ENCODE measurements at regions not wholly inside any gene's neighbourhood (a gene's known extent, or its start where the extent isn't known, plus 50 kb on each side); places are given as distances from the start of the nearest gene placed in this dataset.
"Not testable (repeated sequence)": the region's sequence is repeated elsewhere in the genome, so short reads cannot be mapped to it uniquely, and the experiment has no call there.

GRCh38 chr2:12548906-12549305 is 167.8 kb upstream of the TRIB2 start:
- Histone ChIP-seq H3K9me3 (ENCODE audit: control insufficient read depth in 2 of 2, low read length in 2 of 2) (no peaks in the 10 kb centered on the region), H3K27ac (ENCODE audit: low read length) (no peak overlapping the region), H3K27me3 (ENCODE audit: control insufficient read depth in 1 of 2, insufficient read depth in 2 of 2, low read length in 2 of 2) (no peaks in the 10 kb centered on the region)

DNA sequence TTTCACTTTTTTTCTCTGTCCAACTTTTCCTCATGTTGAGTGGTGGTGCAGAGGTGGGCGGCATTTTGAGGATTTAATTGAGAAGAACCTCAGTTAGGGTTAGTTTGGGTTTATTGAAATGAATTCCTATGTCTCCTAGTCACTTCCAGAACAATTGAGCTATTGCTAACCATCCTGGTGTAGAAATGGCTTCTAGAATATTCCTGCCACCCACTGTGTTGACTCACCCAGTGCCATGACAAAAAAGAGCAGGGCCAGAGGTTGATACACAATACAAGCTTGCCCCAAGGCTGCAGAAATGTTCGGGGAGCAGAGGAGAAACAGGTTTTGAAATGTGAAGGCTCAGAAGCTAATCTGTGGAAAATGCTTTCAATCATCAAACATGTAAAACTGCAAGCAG is 167.1 kb upstream of the TRIB2 start:
- no peak overlapping the region for H3K4me3 ChIP-seq (ENCODE audit: low read length in 2 of 2)
- no peaks in the 10 kb centered on the region for H3K4me1 ChIP-seq (ENCODE audit: control insufficient read depth, insufficient read depth, low read length)
- H3K9ac ChIP-seq (ENCODE audit: low read length in 2 of 2) = no peak overlapping the region
- no peaks in the 10 kb centered on the region for H3K36me3 ChIP-seq (ENCODE audit: control insufficient read depth in 2 of 2, insufficient read depth in 2 of 2, low read length in 2 of 2)
- H3K27me3 ChIP-seq (ENCODE audit: control insufficient read depth in 1 of 2, insufficient read depth in 2 of 2, low read length in 2 of 2) = no peaks in the 10 kb centered on the region
- no peaks in the 10 kb centered on the region for H3K9me3 ChIP-seq (ENCODE audit: control insufficient read depth in 2 of 2, low read length in 2 of 2)
- H3K27ac ChIP-seq (ENCODE audit: low read length) = no peak overlapping the region

More at GRCh38 chr2:12548906-12549305, 167.8 kb upstream of the TRIB2 start:
- H3K4me1 ChIP-seq (ENCODE audit: control insufficient read depth, insufficient read depth, low read length) = no peaks in the 10 kb centered on the region
- H3K9ac ChIP-seq (ENCODE audit: low read length in 2 of 2) = no peak overlapping the region
- no peaks in the 10 kb centered on the region for H3K36me3 ChIP-seq (ENCODE audit: control insufficient read depth in 2 of 2, insufficient read depth in 2 of 2, low read length in 2 of 2)
- H3K4me3 ChIP-seq (ENCODE audit: low read length in 2 of 2) = no peak overlapping the region

DNA sequence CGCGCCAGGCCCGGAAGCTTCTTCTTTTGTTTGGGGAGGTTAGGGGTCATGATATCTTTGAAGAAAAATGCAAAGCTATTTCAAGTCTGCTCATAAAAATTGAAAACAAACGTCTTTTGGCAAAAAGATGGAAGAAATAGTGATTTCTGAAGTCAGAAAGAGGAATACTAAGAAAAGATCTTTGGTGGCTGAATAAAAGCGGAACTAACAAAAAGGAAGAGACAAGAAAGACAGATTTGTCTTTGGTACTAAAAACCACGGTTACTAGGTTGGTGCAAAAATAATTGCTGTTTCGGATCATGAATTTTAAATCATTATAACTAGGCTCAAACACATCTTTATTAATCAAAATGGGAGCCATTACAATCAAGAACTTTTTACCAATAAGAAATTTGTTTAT is 164.6 kb upstream of the TRIB2 start:
- no peak overlapping the region for H3K27ac ChIP-seq (ENCODE audit: low read length)
- no peaks in the 10 kb centered on the region for H3K9me3 ChIP-seq (ENCODE audit: control insufficient read depth in 2 of 2, low read length in 2 of 2)
- H3K4me1 ChIP-seq (ENCODE audit: control insufficient read depth, insufficient read depth, low read length) = peaks cover 4% of the 10 kb centered on the region
- H3K27me3 ChIP-seq (ENCODE audit: control insufficient read depth in 1 of 2, insufficient read depth in 2 of 2, low read length in 2 of 2) = no peaks in the 10 kb centered on the region
- no peak overlapping the region for H3K4me3 ChIP-seq (ENCODE audit: low read length in 2 of 2)
- no peaks in the 10 kb centered on the region for H3K36me3 ChIP-seq (ENCODE audit: control insufficient read depth in 2 of 2, insufficient read depth in 2 of 2, low read length in 2 of 2)
- H3K9ac ChIP-seq (ENCODE audit: low read length in 2 of 2) = no peak overlapping the region

GRCh38 chr2:12554224-12555011 is 162.3 kb upstream of the TRIB2 start:
- Histone ChIP-seq H3K36me3 (ENCODE audit: control insufficient read depth in 2 of 2, insufficient read depth in 2 of 2, low read length in 2 of 2) (no peaks in the 10 kb centered on the region), H3K27ac (ENCODE audit: low read length) (no peak overlapping the region), H3K9me3 (ENCODE audit: control insufficient read depth in 2 of 2, low read length in 2 of 2) (no peaks in the 10 kb centered on the region), H3K27me3 (ENCODE audit: control insufficient read depth in 1 of 2, insufficient read depth in 2 of 2, low read length in 2 of 2) (no peaks in the 10 kb centered on the region), H3K4me3 (ENCODE audit: low read length in 2 of 2) (no peak overlapping the region), H3K9ac (ENCODE audit: low read length in 2 of 2) (no peak overlapping the region), H3K4me1 (ENCODE audit: control insufficient read depth, insufficient read depth, low read length) (peaks cover 4% of the 10 kb centered on the region)

- Histone ChIP-seq H3K4me3 (ENCODE audit: low read length in 2 of 2) (no peak overlapping the region), H3K4me1 (ENCODE audit: control insufficient read depth, insufficient read depth, low read length) (peaks cover 4% of the 10 kb centered on the region), H3K9ac (ENCODE audit: low read length in 2 of 2) (no peak overlapping the region), H3K27me3 (ENCODE audit: control insufficient read depth in 1 of 2, insufficient read depth in 2 of 2, low read length in 2 of 2) (no peaks in the 10 kb centered on the region), H3K9me3 (ENCODE audit: control insufficient read depth in 2 of 2, low read length in 2 of 2) (no peaks in the 10 kb centered on the region), H3K27ac (ENCODE audit: low read length) (no peak overlapping the region), H3K36me3 (ENCODE audit: control insufficient read depth in 2 of 2, insufficient read depth in 2 of 2, low read length in 2 of 2) (no peaks in the 10 kb centered on the region)
Observed at GRCh38 chr2:12555012-12555645, 161.6 kb upstream of the TRIB2 start.

- Histone ChIP-seq H3K4me1 (ENCODE audit: control insufficient read depth, insufficient read depth, low read length) (peaks cover 4% of the 10 kb centered on the region), H3K36me3 (ENCODE audit: control insufficient read depth in 2 of 2, insufficient read depth in 2 of 2, low read length in 2 of 2) (no peaks in the 10 kb centered on the region), H3K4me3 (ENCODE audit: low read length in 2 of 2) (no peak overlapping the region), H3K27ac (ENCODE audit: low read length) (no peak overlapping the region), H3K27me3 (ENCODE audit: control insufficient read depth in 1 of 2, insufficient read depth in 2 of 2, low read length in 2 of 2) (no peaks in the 10 kb centered on the region), H3K9ac (ENCODE audit: low read length in 2 of 2) (no peak overlapping the region), H3K9me3 (ENCODE audit: control insufficient read depth in 2 of 2, low read length in 2 of 2) (no peaks in the 10 kb centered on the region)
Observed at GRCh38 chr2:12556762-12557161, 160.0 kb upstream of the TRIB2 start.

DNA sequence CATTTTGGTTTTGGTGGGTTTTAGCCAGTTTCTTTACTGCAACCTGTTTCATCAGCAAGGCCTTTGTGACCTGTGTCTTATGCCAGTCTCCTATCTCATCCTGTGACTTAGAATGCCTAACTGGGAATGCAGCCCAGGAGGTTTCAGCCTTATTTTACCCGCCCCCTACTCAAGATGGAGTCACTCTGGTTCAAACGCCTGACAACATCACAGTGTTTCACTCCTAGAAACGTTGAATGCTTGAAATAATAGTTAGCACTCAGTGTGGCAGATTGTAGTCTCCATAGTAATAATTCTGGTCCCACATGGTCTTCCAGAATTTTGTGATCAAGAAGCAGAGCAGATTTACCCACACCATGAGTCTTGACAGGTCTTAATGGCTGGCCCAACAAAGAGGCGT is 159.0 kb upstream of the TRIB2 start:
- no peaks in the 10 kb centered on the region for H3K9me3 ChIP-seq (ENCODE audit: control insufficient read depth in 2 of 2, low read length in 2 of 2)
- no peak overlapping the region for H3K27ac ChIP-seq (ENCODE audit: low read length)
- peaks cover 4% of the 10 kb centered on the region for H3K4me1 ChIP-seq (ENCODE audit: control insufficient read depth, insufficient read depth, low read length)
- no peak overlapping the region for H3K4me3 ChIP-seq (ENCODE audit: low read length in 2 of 2)
- no peaks in the 10 kb centered on the region for H3K27me3 ChIP-seq (ENCODE audit: control insufficient read depth in 1 of 2, insufficient read depth in 2 of 2, low read length in 2 of 2)
- H3K36me3 ChIP-seq (ENCODE audit: control insufficient read depth in 2 of 2, insufficient read depth in 2 of 2, low read length in 2 of 2) = no peaks in the 10 kb centered on the region
- H3K9ac ChIP-seq (ENCODE audit: low read length in 2 of 2) = no peak overlapping the region

GRCh38 chr2:12558519-12558918 is 158.2 kb upstream of the TRIB2 start:
- Histone ChIP-seq H3K4me3 (ENCODE audit: low read length in 2 of 2) (no peak overlapping the region), H3K4me1 (ENCODE audit: control insufficient read depth, insufficient read depth, low read length) (peaks cover 4% of the 10 kb centered on the region), H3K9ac (ENCODE audit: low read length in 2 of 2) (no peak overlapping the region), H3K9me3 (ENCODE audit: control insufficient read depth in 2 of 2, low read length in 2 of 2) (no peaks in the 10 kb centered on the region), H3K27me3 (ENCODE audit: control insufficient read depth in 1 of 2, insufficient read depth in 2 of 2, low read length in 2 of 2) (no peaks in the 10 kb centered on the region), H3K27ac (ENCODE audit: low read length) (no peak overlapping the region), H3K36me3 (ENCODE audit: control insufficient read depth in 2 of 2, insufficient read depth in 2 of 2, low read length in 2 of 2) (no peaks in the 10 kb centered on the region)

DNA sequence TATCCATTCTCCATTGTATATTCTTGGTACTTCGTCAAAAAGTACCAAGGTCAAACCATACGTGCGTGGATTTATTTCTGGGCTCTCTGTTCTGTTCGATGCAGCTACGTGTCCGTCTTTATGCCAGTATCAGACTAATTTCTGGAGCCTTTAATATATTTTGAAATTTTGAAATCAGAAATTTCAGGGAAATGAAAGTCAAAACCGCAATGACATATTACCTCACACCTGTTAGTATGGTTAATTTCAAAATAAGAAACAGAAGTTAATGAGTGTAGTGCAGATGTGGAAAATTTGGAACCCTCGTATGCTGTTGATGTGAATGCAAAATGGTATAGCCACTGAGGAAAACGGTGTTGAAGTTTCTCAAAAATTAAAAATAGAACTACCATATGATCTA is 156.1 kb upstream of the TRIB2 start:
- Histone ChIP-seq H3K36me3 (ENCODE audit: control insufficient read depth in 2 of 2, insufficient read depth in 2 of 2, low read length in 2 of 2) (no peaks in the 10 kb centered on the region), H3K9me3 (ENCODE audit: control insufficient read depth in 2 of 2, low read length in 2 of 2) (no peaks in the 10 kb centered on the region), H3K4me1 (ENCODE audit: control insufficient read depth, insufficient read depth, low read length) (no peaks in the 10 kb centered on the region)

DNA sequence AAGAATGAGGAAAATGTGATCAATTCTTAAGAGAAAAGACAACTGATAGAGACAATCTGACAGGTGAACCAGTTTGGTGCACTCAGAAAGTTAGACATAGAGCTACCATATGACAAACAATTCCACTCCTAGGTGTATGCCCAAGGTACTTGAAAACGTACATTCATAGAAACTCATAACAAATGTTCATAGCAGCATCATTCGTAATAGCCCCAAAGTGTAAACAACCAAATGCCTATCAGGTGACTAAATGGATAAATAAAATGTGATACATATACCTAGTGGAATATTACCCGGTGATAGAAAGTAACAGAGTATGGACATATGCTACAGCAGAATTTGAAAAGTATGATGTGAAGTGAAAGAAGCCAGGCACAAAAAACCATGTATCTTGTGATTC is 149.3 kb upstream of the TRIB2 start:
- H3K27me3 ChIP-seq (ENCODE audit: control insufficient read depth in 1 of 2, insufficient read depth in 2 of 2, low read length in 2 of 2) = no peaks in the 10 kb centered on the region
- no peaks in the 10 kb centered on the region for H3K9me3 ChIP-seq (ENCODE audit: control insufficient read depth in 2 of 2, low read length in 2 of 2)
- H3K4me1 ChIP-seq (ENCODE audit: control insufficient read depth, insufficient read depth, low read length) = no peaks in the 10 kb centered on the region
- H3K9ac ChIP-seq (ENCODE audit: low read length in 2 of 2) = no peak overlapping the region
- no peaks in the 10 kb centered on the region for H3K36me3 ChIP-seq (ENCODE audit: control insufficient read depth in 2 of 2, insufficient read depth in 2 of 2, low read length in 2 of 2)
- no peak overlapping the region for H3K4me3 ChIP-seq (ENCODE audit: low read length in 2 of 2)
- no peak overlapping the region for H3K27ac ChIP-seq (ENCODE audit: low read length)

More for the DNA sequence above, 156.1 kb upstream of the TRIB2 start:
- no peak overlapping the region for H3K27ac ChIP-seq (ENCODE audit: low read length)
- no peak overlapping the region for H3K9ac ChIP-seq (ENCODE audit: low read length in 2 of 2)
- no peaks in the 10 kb centered on the region for H3K27me3 ChIP-seq (ENCODE audit: control insufficient read depth in 1 of 2, insufficient read depth in 2 of 2, low read length in 2 of 2)
- no peak overlapping the region for H3K4me3 ChIP-seq (ENCODE audit: low read length in 2 of 2)

GRCh38 chr2:12569510-12569909 is 147.2 kb upstream of the TRIB2 start:
- H3K27ac ChIP-seq (ENCODE audit: low read length); H3K4me3 ChIP-seq (ENCODE audit: low read length in 2 of 2); H3K9me3 ChIP-seq (ENCODE audit: control insufficient read depth in 2 of 2, low read length in 2 of 2); H3K9ac ChIP-seq (ENCODE audit: low read length in 2 of 2); H3K27me3 ChIP-seq (ENCODE audit: control insufficient read depth in 1 of 2, insufficient read depth in 2 of 2, low read length in 2 of 2); H3K4me1 ChIP-seq (ENCODE audit: control insufficient read depth, insufficient read depth, low read length); H3K36me3 ChIP-seq (ENCODE audit: control insufficient read depth in 2 of 2, insufficient read depth in 2 of 2, low read length in 2 of 2): not testable (repeated sequence)

All from stomach smooth muscle (tissue), 2 donors.